ENCODE measurements at regions not wholly inside any gene's neighbourhood (a gene's known extent, or its start where the extent isn't known, plus 50 kb on each side); places are given as distances from the start of the nearest gene placed in this dataset.
"Not testable (repeated sequence)": the region's sequence is repeated elsewhere in the genome, so short reads cannot be mapped to it uniquely, and the experiment has no call there.

DNA sequence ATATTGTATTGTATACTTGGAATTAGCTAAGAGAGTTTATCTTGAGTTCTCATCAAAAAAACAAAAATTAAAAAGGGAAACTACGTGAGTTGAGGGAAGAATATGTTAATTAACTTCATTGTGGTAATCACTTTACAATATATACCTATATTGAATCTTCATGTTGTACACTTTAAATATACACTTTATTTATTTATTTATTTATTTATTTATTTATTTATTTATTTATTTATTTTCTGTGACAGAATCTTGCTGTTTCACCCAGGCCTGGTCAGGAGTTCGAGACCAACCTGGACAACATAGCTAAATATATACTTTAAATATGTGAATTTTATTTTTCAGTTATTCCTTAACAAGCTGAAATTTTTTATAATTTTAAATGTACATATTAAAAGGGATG, 74.1 kb downstream of the VIP start:
- no peak for DNase-seq (ENCODE audit: insufficient read length, low spot score, missing footprints)
- Histone ChIP-seq H3K9me3 (ENCODE audit: low read depth, low read length) (no peaks in the 10 kb centered on the region), H3K4me3 (ENCODE audit: insufficient read depth, low read length) (no peak overlapping the region), H2AFZ (ENCODE audit: low read length) (no peak overlapping the region), H3K4me1 (ENCODE audit: insufficient read depth, low read length) (no peaks in the 10 kb centered on the region), H3K27me3 (ENCODE audit: insufficient read depth, low read length) (no peaks in the 10 kb centered on the region), H3K27ac (ENCODE audit: low read depth, low read length) (no peak overlapping the region), H3K36me3 (ENCODE audit: insufficient read depth, low read length) (no peaks in the 10 kb centered on the region), H3K4me2 (ENCODE audit: insufficient read depth, low read length) (no peak overlapping the region), H4K20me1 (ENCODE audit: insufficient read depth, low read length) (no peaks in the 10 kb centered on the region), H3K79me2 (ENCODE audit: insufficient read depth, low read length) (no peaks in the 10 kb centered on the region)
- TF ChIP-seq, protein P1, sequence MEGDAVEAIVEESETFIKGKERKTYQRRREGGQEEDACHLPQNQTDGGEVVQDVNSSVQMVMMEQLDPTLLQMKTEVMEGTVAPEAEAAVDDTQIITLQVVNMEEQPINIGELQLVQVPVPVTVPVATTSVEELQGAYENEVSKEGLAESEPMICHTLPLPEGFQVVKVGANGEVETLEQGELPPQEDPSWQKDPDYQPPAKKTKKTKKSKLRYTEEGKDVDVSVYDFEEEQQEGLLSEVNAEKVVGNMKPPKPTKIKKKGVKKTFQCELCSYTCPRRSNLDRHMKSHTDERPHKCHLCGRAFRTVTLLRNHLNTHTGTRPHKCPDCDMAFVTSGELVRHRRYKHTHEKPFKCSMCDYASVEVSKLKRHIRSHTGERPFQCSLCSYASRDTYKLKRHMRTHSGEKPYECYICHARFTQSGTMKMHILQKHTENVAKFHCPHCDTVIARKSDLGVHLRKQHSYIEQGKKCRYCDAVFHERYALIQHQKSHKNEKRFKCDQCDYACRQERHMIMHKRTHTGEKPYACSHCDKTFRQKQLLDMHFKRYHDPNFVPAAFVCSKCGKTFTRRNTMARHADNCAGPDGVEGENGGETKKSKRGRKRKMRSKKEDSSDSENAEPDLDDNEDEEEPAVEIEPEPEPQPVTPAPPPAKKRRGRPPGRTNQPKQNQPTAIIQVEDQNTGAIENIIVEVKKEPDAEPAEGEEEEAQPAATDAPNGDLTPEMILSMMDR (IDR thresholded peaks at IDR 0.05; ENCODE audit: extremely low read depth, low read depth, low read length) = no peak

DNA sequence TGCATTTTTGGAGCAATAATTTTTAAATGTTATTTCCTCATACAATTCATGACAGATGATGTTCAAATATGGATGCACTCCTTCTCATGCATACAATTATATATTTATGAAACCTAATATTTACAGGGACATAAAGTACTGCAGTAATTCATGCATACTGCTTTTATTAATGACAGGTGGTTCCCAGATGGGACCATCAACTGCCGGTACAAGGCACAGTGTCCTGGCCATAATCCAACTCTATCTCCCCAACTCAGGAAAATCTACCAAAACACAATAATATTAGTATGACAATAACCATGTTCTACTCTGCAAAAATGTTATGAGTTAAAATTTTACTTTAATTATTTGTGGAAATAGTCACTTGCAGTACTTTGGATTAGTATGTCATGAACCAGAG, 77.8 kb downstream of the VIP start:
- H3K9me3 ChIP-seq (ENCODE audit: low read depth, low read length) = no peaks in the 10 kb centered on the region
- no peak overlapping the region for H2AFZ ChIP-seq (ENCODE audit: low read length)
- H3K36me3 ChIP-seq (ENCODE audit: insufficient read depth, low read length) = no peaks in the 10 kb centered on the region
- H3K27me3 ChIP-seq (ENCODE audit: insufficient read depth, low read length) = no peaks in the 10 kb centered on the region
- no peak overlapping the region for H3K4me2 ChIP-seq (ENCODE audit: insufficient read depth, low read length)
- no peaks in the 10 kb centered on the region for H4K20me1 ChIP-seq (ENCODE audit: insufficient read depth, low read length)
- no peak for DNase-seq (ENCODE audit: insufficient read length, low spot score, missing footprints)
- no peaks in the 10 kb centered on the region for H3K4me1 ChIP-seq (ENCODE audit: insufficient read depth, low read length)
- TF ChIP-seq, protein P1 (IDR thresholded peaks at IDR 0.05; ENCODE audit: extremely low read depth, low read depth, low read length) = no peak
- H3K79me2 ChIP-seq (ENCODE audit: insufficient read depth, low read length) = no peaks in the 10 kb centered on the region
- H3K27ac ChIP-seq (ENCODE audit: low read depth, low read length) = no peak overlapping the region
- no peak overlapping the region for H3K4me3 ChIP-seq (ENCODE audit: insufficient read depth, low read length)

DNA sequence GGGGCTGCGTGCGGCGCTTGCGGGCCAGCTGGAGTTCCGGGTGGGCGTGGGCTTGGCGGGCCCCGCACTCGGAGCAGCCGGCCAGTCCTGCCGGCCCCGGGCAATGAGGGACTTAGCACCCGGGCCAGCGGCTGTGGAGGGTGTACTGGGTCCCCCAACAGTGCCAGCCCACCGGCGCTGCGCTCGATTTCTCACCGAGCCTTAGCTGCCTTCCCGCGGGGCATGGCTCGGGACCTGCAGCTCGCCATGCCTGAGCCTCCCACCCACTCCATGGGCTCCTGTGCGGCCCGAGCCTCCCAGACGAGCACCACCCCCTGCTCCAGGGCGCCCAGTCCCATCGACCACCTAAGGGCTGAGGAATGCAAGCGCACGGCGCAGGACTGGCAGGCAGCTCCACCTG, 83.8 kb downstream of the VIP start:
- not testable (repeated sequence) for H3K4me3 ChIP-seq (ENCODE audit: insufficient read depth, low read length); DNase-seq (ENCODE audit: insufficient read length, low spot score, missing footprints); H3K79me2 ChIP-seq (ENCODE audit: insufficient read depth, low read length)

DNA sequence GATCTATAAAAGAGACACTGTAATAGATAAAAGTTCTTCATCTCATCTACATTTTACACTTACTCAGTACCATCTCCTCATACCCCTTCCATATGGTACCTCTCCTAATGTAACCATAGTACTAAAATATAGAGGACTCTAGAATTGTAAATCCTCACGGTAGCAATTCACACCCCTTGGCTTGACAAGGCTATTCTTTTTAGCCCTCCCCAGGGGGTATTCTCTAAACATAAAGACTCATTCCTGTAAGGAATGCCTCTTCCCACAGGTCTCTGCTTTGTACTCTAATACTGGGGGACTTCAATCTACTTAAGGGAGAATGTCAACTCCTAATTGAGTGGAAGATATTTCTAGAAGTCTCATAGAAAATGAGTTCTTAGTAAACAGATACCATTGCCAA, 85.9 kb downstream of the VIP start:
- no peak for DNase-seq (ENCODE audit: insufficient read length, low spot score, missing footprints)
- H2AFZ ChIP-seq (ENCODE audit: low read length) = no peak overlapping the region
- H4K20me1 ChIP-seq (ENCODE audit: insufficient read depth, low read length) = no peaks in the 10 kb centered on the region
- H3K4me3 ChIP-seq (ENCODE audit: insufficient read depth, low read length) = no peak overlapping the region
- no peak overlapping the region for H3K27ac ChIP-seq (ENCODE audit: low read depth, low read length)
- TF ChIP-seq, protein P1 (IDR thresholded peaks at IDR 0.05; ENCODE audit: extremely low read depth, low read depth, low read length) = no peak
- no peaks in the 10 kb centered on the region for H3K27me3 ChIP-seq (ENCODE audit: insufficient read depth, low read length)
- no peaks in the 10 kb centered on the region for H3K79me2 ChIP-seq (ENCODE audit: insufficient read depth, low read length)
- no peaks in the 10 kb centered on the region for H3K4me1 ChIP-seq (ENCODE audit: insufficient read depth, low read length)
- H3K4me2 ChIP-seq (ENCODE audit: insufficient read depth, low read length) = no peak overlapping the region
- H3K36me3 ChIP-seq (ENCODE audit: insufficient read depth, low read length) = no peaks in the 10 kb centered on the region
- H3K9me3 ChIP-seq (ENCODE audit: low read depth, low read length) = no peaks in the 10 kb centered on the region

More for the DNA sequence above, 83.8 kb downstream of the VIP start:
- H3K9me3 ChIP-seq (ENCODE audit: low read depth, low read length); H4K20me1 ChIP-seq (ENCODE audit: insufficient read depth, low read length); H3K4me2 ChIP-seq (ENCODE audit: insufficient read depth, low read length); H3K27me3 ChIP-seq (ENCODE audit: insufficient read depth, low read length); H3K4me1 ChIP-seq (ENCODE audit: insufficient read depth, low read length); H2AFZ ChIP-seq (ENCODE audit: low read length); H3K27ac ChIP-seq (ENCODE audit: low read depth, low read length); H3K36me3 ChIP-seq (ENCODE audit: insufficient read depth, low read length): not testable (repeated sequence)

All from osteoblast (primary cell).